CD14-positive monocyte (primary cell): ENCODE measurements at regions not wholly inside any gene's neighbourhood (a gene's known extent, or its start where the extent isn't known, plus 50 kb on each side); places are given as distances from the start of the nearest gene placed in this dataset.
"Not testable (repeated sequence)": the region's sequence is repeated elsewhere in the genome, so short reads cannot be mapped to it uniquely, and the experiment has no call there.

Experiments
- DNase-seq, 3 donors: peaks; one replicate each; pipeline ENCODE4 v3.0.0-alpha.2; 2011 to 2022
- H2AFZ ChIP-seq: 2 replicates; pipeline ENCODE4 v1.6.0; 2012; ENCODE audit warnings: mild to moderate bottlenecking, low read depth, low read length, inconsistent platforms; ENCODE audit not compliant: insufficient read depth, poor library complexity, severe bottlenecking
- H3K27ac ChIP-seq, 2 donors: 1 replicate in 1 of 2; 2 replicates in 1 of 2; pipeline ENCODE4 v1.5.1; 2012 to 2013; ENCODE audit warnings: low read length in 2 of 2, control low read depth in 1 of 2, inconsistent platforms in 1 of 2, low read depth in 1 of 2, mild to moderate bottlenecking in 1 of 2
- H3K27me3 ChIP-seq, 2 donors: one replicate each; pipeline versions ENCODE4 v1.6.0 to v1.6.1; 2011 to 2013; ENCODE audit warnings: low read length in 2 of 2; ENCODE audit not compliant: control insufficient read depth in 2 of 2, insufficient read depth in 2 of 2
- H3K36me3 ChIP-seq, 2 donors: replicated peaks in 1 of 2; 1 replicate in 1 of 2; 2 replicates in 1 of 2; pipeline versions ENCODE4 v1.5.1 to v1.6.1; 2012 to 2013; ENCODE audit warnings: low read length in 2 of 2, control low read depth in 1 of 2, inconsistent platforms in 1 of 2, mild to moderate bottlenecking in 1 of 2; ENCODE audit not compliant: insufficient read depth in 2 of 2, control insufficient read depth in 1 of 2
- H3K4me1 ChIP-seq, 2 donors: 1 replicate in 1 of 2; 2 replicates in 1 of 2; pipeline versions ENCODE4 v1.5.1 to v1.6.1; 2012 to 2013; ENCODE audit warnings: low read length in 2 of 2, control low read depth in 1 of 2, inconsistent platforms in 1 of 2, mild to moderate bottlenecking in 1 of 2, moderate library complexity in 1 of 2; ENCODE audit not compliant: insufficient read depth in 2 of 2, control insufficient read depth in 1 of 2
- H3K4me2 ChIP-seq: replicated peaks from 2 replicates; pipeline ENCODE3; 2012; ENCODE audit warnings: low read length, moderate library complexity, mild to moderate bottlenecking; ENCODE audit not compliant: poor library complexity, severe bottlenecking; ENCODE audit errors: extremely low read depth
- H3K4me3 ChIP-seq, 3 experiments: fragments of 200-600 bp in 1 of 3; sonication (generic) in 1 of 3; replicated peaks in 1 of 3; 1 replicate in 2 of 3; 2 replicates in 1 of 3; pipeline ENCODE4 v1.5.1; 2011 to 2013; ENCODE audit warnings: low read length in 3 of 3, mild to moderate bottlenecking in 3 of 3, control low read depth in 2 of 3, low read depth in 2 of 3, inconsistent platforms in 1 of 3, moderate library complexity in 1 of 3
- H3K79me2 ChIP-seq: 2 replicates; pipeline ENCODE4 v1.6.0; 2012; ENCODE audit warnings: mild to moderate bottlenecking, control low read depth, inconsistent platforms, low read length, moderate library complexity; ENCODE audit not compliant: insufficient read depth
- H3K9ac ChIP-seq: 2 replicates; pipeline ENCODE4 v1.6.0; 2017; ENCODE audit warnings: low read length, mild to moderate bottlenecking; ENCODE audit not compliant: insufficient read depth, poor library complexity, severe bottlenecking
- H3K9me3 ChIP-seq, 2 donors: replicated peaks in 1 of 2; 1 replicate in 1 of 2; 2 replicates in 1 of 2; pipeline versions ENCODE4 v1.5.1 to v1.6.1; 2012 to 2013; ENCODE audit warnings: low read length in 2 of 2, control low read depth in 1 of 2; ENCODE audit not compliant: control insufficient read depth in 1 of 2, insufficient read depth in 1 of 2
- H4K20me1 ChIP-seq: 2 replicates; pipeline ENCODE4 v1.6.0; 2012; ENCODE audit warnings: mild to moderate bottlenecking, low read length, control low read depth, moderate library complexity; ENCODE audit not compliant: insufficient read depth
- H3K27ac Mint-ChIP-seq, 7 donors: one replicate each; pipeline ENCODE4 v1.8.0; 2020; ENCODE audit warnings: mild to moderate bottlenecking in 7 of 7, mixed read lengths in 7 of 7, moderate library complexity in 6 of 7, inconsistent platforms in 2 of 7
- H3K27me3 Mint-ChIP-seq, 3 donors: one replicate each; pipeline ENCODE4 v1.8.0; 2021 to 2022; ENCODE audit warnings: low read depth in 3 of 3, mild to moderate bottlenecking in 3 of 3, mixed read lengths in 3 of 3, moderate library complexity in 3 of 3, inconsistent platforms in 1 of 3
- H3K36me3 Mint-ChIP-seq, 2 donors: one replicate each; pipeline ENCODE4 v1.8.0; 2020; ENCODE audit warnings: mixed read lengths in 2 of 2, inconsistent platforms in 1 of 2, mild to moderate bottlenecking in 1 of 2
- H3K4me1 Mint-ChIP-seq: one replicate; pipeline ENCODE4 v1.8.0; 2020; ENCODE audit warnings: mild to moderate bottlenecking, mixed read lengths
- H3K4me3 Mint-ChIP-seq, 2 donors: one replicate each; pipeline ENCODE4 v1.8.0; 2020; ENCODE audit warnings: mild to moderate bottlenecking in 2 of 2, mixed read lengths in 2 of 2, moderate library complexity in 1 of 2
- H3K9me3 Mint-ChIP-seq, 7 donors: one replicate each; pipeline ENCODE4 v1.8.0; 2020 to 2022; ENCODE audit warnings: mixed read lengths in 7 of 7, mild to moderate bottlenecking in 6 of 7, moderate library complexity in 6 of 7, inconsistent platforms in 2 of 7
- CTCF ChIP-seq: fragments of 200-600 bp; IDR thresholded peaks from one replicate; pipeline ENCODE4 v1.8.0; 2022; ENCODE audit warnings: antibody characterized with exemption, mild to moderate bottlenecking
- WGBS: methylation state at CpG from one replicate; pipeline ENCODE4 v1.1.5; 2013; ENCODE audit warnings: missing lambda C conversion rate; ENCODE audit not compliant: insufficient coverage; 5-methylcytosine and 5-hydroxymethylcytosine counted together
- intact Hi-C, 2 donors: fragments of 100-400 bp; cut with micrococcal nuclease; formaldehyde crosslinking; loops; one replicate each; pipeline versions ENCODE4 v1.15.0 to v1.15.1; 2023

GRCh38 chr14:105646175-105646574 lies 119.8 kb downstream of the TMEM121 start:
- TF ChIP-seq CTCF, result no peak
- DNase-seq, result no peak
- Mint-ChIP-seq H3K36me3 (no peaks in the 10 kb centered on the region), H3K27me3 (peaks cover 0 to 2% (median 0%) of the 10 kb centered on the region in 3 donors), H3K9me3 (peaks cover 0 to 11% (median 3%) of the 10 kb centered on the region in 7 donors), H3K4me3 (no peak overlapping the region), H3K4me1 (no peaks in the 10 kb centered on the region), H3K27ac (peak overlapping the region in 2 of 7 donors; percentile 8 to 54)
- H3K4me3 ChIP-seq, result no peak overlapping the region
- 74% methylated on average over 5 of the region's 5 CpGs for whole genome bisulfite sequencing
- H3K27me3 ChIP-seq, result no peaks in the 10 kb centered on the region
- H3K4me2 ChIP-seq, result no peak overlapping the region
- no peaks in the 10 kb centered on the region for H4K20me1 ChIP-seq
- H2AFZ ChIP-seq, result no peak overlapping the region
- H3K9me3 ChIP-seq, result peaks cover 0 to 14% of the 10 kb centered on the region in 2 donors
- H3K4me1 ChIP-seq, result no peaks in the 10 kb centered on the region
- H3K27ac ChIP-seq, result no peak overlapping the region
- intact Hi-C loops, result no loop called here
- H3K9ac ChIP-seq, result no peak overlapping the region
- no peaks in the 10 kb centered on the region for H3K79me2 ChIP-seq
- no peaks in the 10 kb centered on the region for H3K36me3 ChIP-seq

- H3K4me3 Mint-ChIP-seq, H3K4me1 ChIP-seq, H3K4me3 ChIP-seq, H3K4me1 Mint-ChIP-seq, H2AFZ ChIP-seq, DNase-seq, H3K27me3 Mint-ChIP-seq, H3K27me3 ChIP-seq, intact Hi-C loops, H4K20me1 ChIP-seq, H3K9ac ChIP-seq, H3K36me3 ChIP-seq, H3K36me3 Mint-ChIP-seq, H3K4me2 ChIP-seq, H3K27ac ChIP-seq, H3K79me2 ChIP-seq: not testable (repeated sequence)
- H3K27ac Mint-ChIP-seq, result peak overlapping the region in 1 of 7 donors; percentile 58
- WGBS, result 80% methylated on average over 7 of the region's 7 CpGs
- peaks cover 0 to 11% (median 3%) of the 10 kb centered on the region in 7 donors for H3K9me3 Mint-ChIP-seq
- peaks cover 0 to 14% of the 10 kb centered on the region in 2 donors for H3K9me3 ChIP-seq
Measured at GRCh38 chr14:105646711-105647281, 120.4 kb downstream of the TMEM121 start.

GRCh38 chr14:105647426-105647783 lies 121.0 kb downstream of the TMEM121 start:
- H3K4me3 Mint-ChIP-seq, DNase-seq, H3K4me1 ChIP-seq, H3K4me2 ChIP-seq, H3K27ac ChIP-seq, intact Hi-C loops, H3K27me3 Mint-ChIP-seq, H3K4me3 ChIP-seq, H3K36me3 Mint-ChIP-seq, H3K79me2 ChIP-seq, H3K27me3 ChIP-seq, H4K20me1 ChIP-seq, H3K36me3 ChIP-seq, H3K9ac ChIP-seq, H2AFZ ChIP-seq, H3K27ac Mint-ChIP-seq, H3K4me1 Mint-ChIP-seq: not testable (repeated sequence)
- 80% methylated on average over 6 of the region's 7 CpGs for WGBS
- peaks cover 0 to 14% of the 10 kb centered on the region in 2 donors for H3K9me3 ChIP-seq
- peaks cover 0 to 11% (median 3%) of the 10 kb centered on the region in 7 donors for H3K9me3 Mint-ChIP-seq
